Loucy (cell line): ENCODE measurements at regions not wholly inside any gene's neighbourhood (a gene's known extent, or its start where the extent isn't known, plus 50 kb on each side); places are given as distances from the start of the nearest gene placed in this dataset.

Experiments used
- CTCF ChIP-seq: fragments of 200-600 bp; sonication (generic); conservative IDR thresholded peaks from 2 replicates; pipeline ENCODE4 v1.5.1; 2014; ENCODE audit warnings: mild to moderate bottlenecking, antibody characterized with exemption, low read length
- EZH2phosphoT487 ChIP-seq: fragments of 200-600 bp; IDR thresholded peaks from 2 replicates; pipeline ENCODE4 v1.6.1; 2018; ENCODE audit warnings: antibody characterized with exemption, mild to moderate bottlenecking, moderate library complexity, borderline replicate concordance

- TF ChIP-seq CTCF (no peak), EZH2phosphoT487 (no peak)
Observed at GRCh38 chr17:65290616-65291015, 153.4 kb downstream of the RGS9 start.
